Panc1 (cell line): ENCODE measurements at regions not wholly inside any gene's neighbourhood (a gene's known extent, or its start where the extent isn't known, plus 50 kb on each side); places are given as distances from the start of the nearest gene placed in this dataset.

Experiments
- ATAC-seq: fragments of 200-7000 bp; cut with Tn5 transposase; 2 replicates; pipeline ENCODE4 v1.9.1; 2020; ENCODE audit warnings: mild to moderate bottlenecking, moderate library complexity
- BruUV-seq: library from RNA; stranded (reverse); fragments of 400-500 nt; replicated peaks from 2 replicates; lab custom pipeline; 2021; lab: Mats Ljungman, UMichigan
- CTCF ChIA-PET: fragments of 300-600 bp; sonication (Branson Sonifier 250); formaldehyde crosslinking; loops from one replicate; lab custom pipeline; 2022; ENCODE audit warnings: antibody characterized with exemption; lab: Charles Lee
- POLR2A ChIA-PET: fragments of 300-600 bp; sonication (Branson Sonifier 250); formaldehyde crosslinking; loops from one replicate; lab custom pipeline; 2022; ENCODE audit warnings: antibody characterized with exemption; lab: Charles Lee
- DNase-seq: peaks from one replicate; pipeline ENCODE4 v3.0.0-alpha.2; 2010; ENCODE audit warnings: low read depth, low spot score
- H3K27ac ChIP-seq: 2 replicates; pipeline ENCODE4 v1.5.1; 2011; ENCODE audit warnings: mild to moderate bottlenecking, low read length, inconsistent platforms
- H3K27me3 ChIP-seq: fragments of 200-500 bp; sonication (Bioruptor generic); 2 replicates; pipeline ENCODE4 v1.6.0; 2014; ENCODE audit warnings: low read length, inconsistent platforms; ENCODE audit not compliant: control insufficient read depth, insufficient read depth
- H3K36me3 ChIP-seq: fragments of 200-500 bp; sonication (Bioruptor generic); 2 replicates; pipeline ENCODE4 v1.5.1; 2014; ENCODE audit warnings: inconsistent platforms, mild to moderate bottlenecking, low read length, moderate library complexity; ENCODE audit not compliant: control insufficient read depth, insufficient read depth
- H3K4me1 ChIP-seq: 2 replicates; pipeline ENCODE4 v1.5.1; 2011; ENCODE audit warnings: inconsistent platforms, mild to moderate bottlenecking, low read length, moderate library complexity; ENCODE audit not compliant: control insufficient read depth, insufficient read depth
- H3K4me3 ChIP-seq, 2 experiments: 2 replicates each; pipeline ENCODE4 v1.5.1; 2011 to 2012; ENCODE audit warnings: low read depth in 2 of 2, low read length in 2 of 2, mild to moderate bottlenecking in 2 of 2, inconsistent platforms in 1 of 2, moderate library complexity in 1 of 2
- H3K9me3 ChIP-seq: fragments of 200-500 bp; sonication (Bioruptor generic); 2 replicates; pipeline ENCODE4 v1.5.1; 2014; ENCODE audit warnings: low read depth, mild to moderate bottlenecking, inconsistent platforms, low read length, moderate library complexity; ENCODE audit not compliant: control insufficient read depth, insufficient read depth
- CTCF ChIP-seq: fragments of 450-650 bp; IDR thresholded peaks from 2 replicates; pipeline ENCODE4 v1.5.1; 2017; ENCODE audit warnings: mild to moderate bottlenecking
- POLR2AphosphoS5 ChIP-seq: IDR thresholded peaks from 2 replicates; pipeline ENCODE4 v1.6.1; 2012; ENCODE audit warnings: mild to moderate bottlenecking, low read depth, low read length, moderate library complexity
- REST ChIP-seq, 2 experiments: IDR thresholded peaks; 2 replicates each; pipeline ENCODE4 v1.6.1; 2011 to 2012; ENCODE audit warnings: low read depth in 2 of 2, control low read depth in 1 of 2, low read length in 1 of 2, mild to moderate bottlenecking in 1 of 2, moderate library complexity in 1 of 2; ENCODE audit not compliant: insufficient read depth in 1 of 2
- SIN3A ChIP-seq: IDR thresholded peaks from 2 replicates; pipeline ENCODE4 v1.6.1; 2012; ENCODE audit warnings: low read depth, mild to moderate bottlenecking, low read length, moderate library complexity, borderline replicate concordance; ENCODE audit not compliant: insufficient read depth
- TCF7L2 ChIP-seq: IDR thresholded peaks from 2 replicates; pipeline ENCODE4 v1.6.1; 2011; ENCODE audit warnings: mild to moderate bottlenecking, low read depth, low read length, inconsistent platforms
- in situ Hi-C: cut with HindIII; loops from 2 replicates; pipeline ENCODE4 v1.10.0; 2016; ENCODE audit warnings: low sequenced_read_pairs, low pct_unique_long_range_greater_than_20kb
- intact Hi-C: fragments of 100-400 bp; cut with micrococcal nuclease; formaldehyde crosslinking; loops from one replicate; pipeline ENCODE4 v1.10.0; 2022; ENCODE audit not compliant: unreplicated experiment

- DNase-seq, result no peak
- no peaks in the 10 kb centered on the region for H3K36me3 ChIP-seq
- BruUV-seq, result no TSS peak
- no peaks in the 10 kb centered on the region for H3K4me1 ChIP-seq
- no peak overlapping the region for H3K27ac ChIP-seq
- no peaks in the 10 kb centered on the region for H3K9me3 ChIP-seq
- no peak for ATAC-seq
- intact Hi-C loops (no loop called here), in situ Hi-C loops (no loop called here)
- POLR2A ChIA-PET, result no interaction called here
- CTCF ChIA-PET, result no interaction called here
- no peak for TF ChIP-seq POLR2AphosphoS5
- TF ChIP-seq CTCF, result no peak
- TF ChIP-seq REST (IDR thresholded peaks at IDR 0.05; ENCODE audit: insufficient read depth in 1 of 2, low read depth in 2 of 2, low read length in 1 of 2), result no peak
- no peak for TF ChIP-seq SIN3A
- no peak overlapping the region for H3K4me3 ChIP-seq
- no peaks in the 10 kb centered on the region for H3K27me3 ChIP-seq
These were observed 96.4 kb upstream of the TAB2 start for GRCh38 chr6:149220882-149221773.

GRCh38 chr6:149221774-149222070 is 95.8 kb upstream of the TAB2 start:
- Histone ChIP-seq H3K36me3 (no peaks in the 10 kb centered on the region), H3K4me1 (no peaks in the 10 kb centered on the region), H3K4me3 (no peak overlapping the region), H3K27me3 (no peaks in the 10 kb centered on the region), H3K9me3 (no peaks in the 10 kb centered on the region), H3K27ac (no peak overlapping the region)
- TF ChIP-seq CTCF (no peak), TCF7L2 (no peak), POLR2AphosphoS5 (no peak), SIN3A (no peak), REST (IDR thresholded peaks at IDR 0.05; ENCODE audit: insufficient read depth in 1 of 2, low read depth in 2 of 2, low read length in 1 of 2) (no peak)
- ChIA-PET POLR2A (no interaction called here), CTCF (no interaction called here)
- ATAC-seq, result no peak
- intact Hi-C loops (no loop called here), in situ Hi-C loops (no loop called here)
- DNase-seq, result no peak
- no TSS peak for BruUV-seq
